GM19372 (cell line): ENCODE measurements at regions not wholly inside any gene's neighbourhood (a gene's known extent, or its start where the extent isn't known, plus 50 kb on each side); places are given as distances from the start of the nearest gene placed in this dataset.

Source experiments
- ATAC-seq: cut with Tn5 transposase; IDR thresholded peaks from one replicate; pipeline ENCODE4 v1.9.1; 2021; ENCODE audit warnings: mild to moderate bottlenecking, low read depth, moderate library complexity; ENCODE audit not compliant: unreplicated experiment

DNA sequence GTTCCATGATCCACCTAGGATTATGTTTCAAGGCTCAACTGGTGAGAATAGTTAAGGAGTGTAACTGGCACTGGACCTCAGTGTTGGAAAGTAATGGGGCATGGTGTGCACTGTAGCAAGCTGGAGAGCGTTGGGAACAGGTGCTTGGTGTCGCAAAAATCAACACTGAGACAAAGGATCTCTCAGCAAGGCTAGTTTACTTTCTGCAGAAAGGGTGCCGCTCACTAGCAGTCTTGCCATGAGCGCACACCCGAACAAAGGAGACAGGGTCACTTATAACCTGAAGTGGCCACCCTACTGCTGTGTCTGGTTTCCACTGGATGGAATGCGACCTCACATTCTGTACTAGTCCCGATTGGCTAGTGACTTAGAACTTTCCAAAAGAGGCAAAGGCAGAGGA is 133.2 kb downstream of the TMEM17 start:
- no peak for ATAC-seq

- no peak for ATAC-seq
Measured at GRCh38 chr2:62370321-62371250, 135.4 kb downstream of the TMEM17 start.

DNA sequence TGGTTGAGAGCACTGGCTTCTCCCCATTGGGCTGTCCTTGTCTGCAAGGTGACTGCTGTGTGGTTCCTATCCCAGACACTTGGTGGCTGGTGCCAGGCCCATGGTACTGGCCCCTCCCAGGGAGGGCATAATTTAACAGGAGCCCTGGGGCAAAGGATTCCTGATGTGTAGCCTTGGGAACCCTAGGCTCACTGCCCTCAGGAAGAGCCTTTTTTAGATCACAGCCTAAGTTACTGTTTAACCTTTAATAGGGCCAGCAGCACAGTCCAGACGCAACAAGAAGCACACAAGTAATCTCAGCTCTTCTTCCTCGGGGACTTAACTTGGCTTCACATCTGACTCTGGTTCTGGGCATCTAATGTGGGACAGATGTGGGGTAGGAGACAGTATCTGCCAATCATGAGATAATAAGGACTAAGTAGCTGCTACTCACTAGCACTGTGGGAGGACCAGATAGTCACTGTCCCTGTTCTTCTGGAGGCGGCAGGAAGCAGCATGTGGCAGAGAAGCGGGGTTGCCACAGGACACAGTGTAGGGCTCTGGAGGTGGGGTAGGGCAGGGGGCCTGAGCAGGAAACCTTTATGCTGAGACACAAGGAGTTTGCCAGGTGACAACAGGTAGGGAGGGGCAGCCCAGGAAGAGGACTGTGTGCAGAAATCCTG is 136.3 kb downstream of the TMEM17 start:
- no peak for ATAC-seq

DNA sequence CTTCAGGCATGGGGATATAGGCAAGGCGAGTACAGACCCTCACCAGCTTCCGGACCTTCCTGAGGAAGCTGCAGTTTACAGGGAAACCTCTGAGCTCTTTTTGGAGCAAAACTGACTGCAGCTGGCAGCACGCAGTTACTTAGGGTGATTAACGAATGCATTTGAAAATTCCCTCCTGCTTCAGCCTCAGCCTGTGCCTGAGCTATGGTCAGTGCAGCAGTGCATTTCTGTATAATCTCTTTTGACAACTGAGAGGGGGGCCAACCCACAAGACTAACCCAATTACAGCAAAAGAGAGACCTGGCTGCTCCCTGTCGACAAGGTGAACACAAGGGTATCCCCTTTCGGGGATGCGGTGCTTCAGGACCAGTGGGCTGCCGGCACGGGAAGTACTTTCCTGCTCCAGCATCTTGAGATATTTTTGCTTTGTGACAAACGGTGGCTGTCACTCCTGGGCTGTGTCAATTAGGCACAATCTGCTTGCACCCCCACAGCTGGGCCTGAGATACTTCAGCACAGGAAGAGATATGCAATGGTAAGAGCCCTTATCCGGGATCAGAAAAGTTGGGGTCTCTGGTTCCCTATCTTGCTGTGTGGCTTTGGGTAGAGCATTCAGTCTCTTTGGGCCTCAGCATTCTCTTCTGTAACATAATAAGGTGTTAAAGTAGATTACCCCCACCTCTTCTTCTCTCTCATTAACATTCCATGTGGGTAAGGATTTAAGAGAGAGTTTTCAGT is 141.0 kb downstream of the TMEM17 start:
- no peak for ATAC-seq

DNA sequence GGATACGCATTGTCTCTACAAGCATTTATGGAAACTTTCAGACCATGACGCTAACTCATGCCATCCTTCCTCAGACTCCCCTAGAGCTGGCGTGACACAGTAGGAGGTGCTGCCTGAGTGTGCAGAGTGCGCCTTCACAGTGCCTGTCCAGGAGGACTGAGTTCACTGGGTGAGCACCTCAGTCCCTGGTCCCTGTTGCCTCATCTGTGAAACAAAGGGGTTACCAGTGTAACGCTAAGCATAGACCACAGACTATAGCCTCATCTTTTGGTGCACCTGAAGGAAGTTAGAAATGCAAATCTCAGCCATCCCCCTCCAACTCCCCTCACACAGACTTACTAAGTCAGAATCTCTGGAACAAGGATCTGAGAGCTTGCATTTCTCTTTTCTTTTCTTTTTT is 142.8 kb downstream of the TMEM17 start:
- no peak for ATAC-seq

GRCh38 chr2:62362561-62362960 is 143.4 kb downstream of the TMEM17 start:
- no peak for ATAC-seq

DNA sequence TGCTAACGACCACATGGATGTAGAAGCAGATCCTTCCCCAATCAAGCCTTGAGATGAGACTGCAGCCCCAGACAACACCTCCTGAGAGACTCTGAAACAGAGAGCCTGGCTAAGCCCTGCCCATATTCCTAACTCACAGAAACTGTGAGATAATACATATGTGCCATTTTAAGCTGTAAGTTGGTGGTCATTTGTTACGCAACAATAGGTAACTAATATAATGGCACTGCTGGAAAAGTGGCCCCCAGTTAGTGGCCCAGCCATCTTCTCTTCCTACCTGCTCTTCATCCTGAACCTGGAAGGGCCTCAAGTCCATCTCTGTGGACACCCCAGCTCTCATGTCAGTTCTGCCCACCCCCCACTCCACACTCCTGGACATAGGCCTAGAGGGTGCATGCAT is 144.0 kb downstream of the TMEM17 start:
- ATAC-seq = no peak

DNA sequence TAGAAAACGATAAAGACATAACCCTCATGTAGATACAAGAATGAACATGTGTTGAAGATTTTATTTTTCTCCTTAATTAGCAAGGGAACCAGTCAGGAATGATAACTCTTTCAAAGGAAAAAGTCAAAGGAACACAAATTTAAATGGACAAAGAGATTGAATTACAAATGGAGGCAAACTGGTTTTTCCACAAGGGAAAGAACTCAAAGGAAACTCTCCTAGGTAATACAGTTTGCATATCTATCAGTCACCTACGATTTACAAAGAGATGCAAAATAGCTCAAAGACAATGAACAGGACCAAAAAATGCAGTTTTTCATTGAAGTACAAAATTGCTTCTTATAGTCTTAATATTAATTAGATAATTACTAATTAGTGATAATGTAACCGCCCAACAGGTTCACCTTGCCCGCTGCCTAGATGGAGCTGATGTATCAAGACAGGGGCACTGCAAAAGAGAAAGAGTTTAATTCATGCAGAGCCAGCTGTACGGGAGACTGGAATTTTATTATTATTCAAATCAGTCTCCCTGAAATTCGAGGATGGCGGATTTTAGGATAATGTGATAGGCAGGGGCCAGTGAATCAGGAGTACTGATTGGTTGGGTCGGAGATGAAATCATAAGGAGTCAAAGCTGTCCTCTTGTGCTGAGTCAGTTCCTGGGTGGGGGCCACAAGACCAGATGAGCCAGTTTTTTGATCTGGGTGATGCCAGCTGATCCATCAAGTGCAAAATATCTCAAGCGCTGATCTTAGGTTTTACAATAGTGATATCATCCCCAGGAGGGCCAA is 151.0 kb downstream of the TMEM17 start:
- ATAC-seq = no peak

DNA sequence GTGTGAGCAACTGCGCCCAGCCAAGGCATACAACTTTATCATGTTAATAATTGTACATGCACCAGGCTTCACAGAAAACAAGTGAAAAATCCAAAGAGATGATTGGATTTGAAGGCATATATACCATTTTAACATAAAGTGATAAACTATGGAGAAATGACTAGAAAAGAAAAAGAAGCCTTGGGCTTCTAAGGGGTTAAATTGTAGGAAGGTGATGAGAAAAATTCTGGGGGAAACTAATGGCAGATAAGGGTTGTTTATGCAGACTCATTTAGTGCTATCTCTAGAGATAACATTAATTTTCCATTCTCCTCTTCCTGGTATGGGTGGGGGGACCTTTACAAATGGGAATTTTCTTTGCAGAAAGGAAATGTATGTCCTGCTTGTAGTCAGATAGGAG is 154.0 kb downstream of the TMEM17 start:
- ATAC-seq = no peak

GRCh38 chr2:62349788-62350187 is 153.9 kb downstream of the B3GNT2 start:
- no peak for ATAC-seq

GRCh38 chr2:62348700-62349099 is 152.8 kb downstream of the B3GNT2 start:
- no peak for ATAC-seq

DNA sequence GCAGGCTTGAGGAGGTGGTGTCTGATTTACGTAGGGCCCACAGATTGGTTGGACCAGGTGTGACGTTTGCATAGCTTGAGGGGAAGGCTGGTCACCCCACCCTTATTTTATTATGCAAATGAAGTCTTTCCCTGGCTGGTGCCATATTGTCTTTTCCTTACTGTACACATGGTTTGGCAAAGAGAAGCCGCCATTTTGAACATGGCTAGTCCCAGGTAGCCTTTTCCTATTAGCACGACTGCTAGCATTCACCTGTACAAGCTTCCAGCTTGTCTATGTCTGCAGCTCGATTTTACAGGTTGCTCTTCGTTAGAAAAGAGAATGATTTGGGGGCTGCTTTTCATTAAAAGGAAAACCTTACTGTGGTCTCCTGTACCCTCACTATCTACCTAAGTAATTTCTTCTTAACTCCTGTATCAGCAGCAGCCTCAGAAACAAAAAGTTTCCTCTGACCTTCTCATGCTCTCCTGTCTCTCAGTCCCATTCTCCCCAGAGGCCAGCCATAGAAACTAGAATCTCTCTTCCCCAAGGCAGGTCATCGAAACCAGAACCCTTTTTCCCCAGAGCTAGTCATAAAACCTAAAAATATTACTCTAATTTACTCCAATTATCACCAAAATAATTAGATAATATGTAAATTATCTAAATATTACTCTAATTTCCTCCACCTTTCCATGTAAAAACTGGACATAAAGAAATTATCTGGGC is 151.8 kb downstream of the B3GNT2 start:
- ATAC-seq = no peak

DNA sequence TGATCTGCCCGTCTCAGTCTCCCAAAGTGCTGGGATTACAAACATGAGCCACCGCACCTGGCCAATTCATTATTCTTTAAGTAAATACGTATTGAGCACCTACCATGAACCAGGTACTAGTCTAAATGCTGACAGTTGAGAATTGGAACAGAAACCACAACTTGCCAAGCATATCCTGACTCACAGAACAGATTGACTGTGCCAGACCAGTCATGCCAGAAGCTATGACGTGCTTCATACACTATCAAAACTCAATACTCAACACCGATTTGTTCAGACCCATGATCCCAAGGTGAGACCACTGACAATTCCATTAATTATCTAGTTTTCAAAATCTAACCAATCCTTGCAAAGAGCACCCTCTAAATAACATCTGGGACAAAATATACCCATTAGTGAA is 148.6 kb downstream of the B3GNT2 start:
- no peak for ATAC-seq

DNA sequence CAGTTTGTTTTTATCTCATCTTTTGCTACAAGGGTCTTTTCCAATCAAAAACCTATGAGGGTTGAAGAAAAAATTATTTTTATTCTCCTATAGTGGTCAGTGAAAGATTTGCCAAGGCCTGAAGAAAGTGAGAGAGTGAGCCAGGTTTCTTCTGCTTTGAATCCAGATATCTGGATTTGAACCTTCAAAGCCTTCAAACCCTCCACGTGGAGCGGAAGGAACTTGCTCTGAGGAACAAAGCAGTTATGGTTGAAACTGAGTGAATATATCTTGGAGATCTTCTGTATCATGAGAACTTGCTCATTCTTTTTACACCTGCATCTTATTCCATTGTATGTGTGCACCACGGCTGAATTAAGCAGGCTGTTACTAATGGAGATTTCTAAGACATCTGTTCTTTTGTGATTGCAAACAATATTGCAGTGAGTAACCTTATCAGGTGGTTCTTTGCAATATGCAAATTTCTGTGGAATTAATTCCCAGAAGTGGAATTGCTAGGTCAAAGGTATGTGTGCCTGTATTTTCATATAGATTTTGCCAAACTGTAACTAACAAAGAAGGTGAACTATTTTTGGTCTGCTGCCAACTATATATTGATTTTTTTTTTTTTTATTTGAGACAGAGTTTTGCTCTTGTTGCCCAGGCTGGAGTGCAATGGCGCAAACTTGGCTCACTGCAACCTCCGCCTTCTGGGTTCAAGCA is 147.9 kb downstream of the B3GNT2 start:
- no peak for ATAC-seq

DNA sequence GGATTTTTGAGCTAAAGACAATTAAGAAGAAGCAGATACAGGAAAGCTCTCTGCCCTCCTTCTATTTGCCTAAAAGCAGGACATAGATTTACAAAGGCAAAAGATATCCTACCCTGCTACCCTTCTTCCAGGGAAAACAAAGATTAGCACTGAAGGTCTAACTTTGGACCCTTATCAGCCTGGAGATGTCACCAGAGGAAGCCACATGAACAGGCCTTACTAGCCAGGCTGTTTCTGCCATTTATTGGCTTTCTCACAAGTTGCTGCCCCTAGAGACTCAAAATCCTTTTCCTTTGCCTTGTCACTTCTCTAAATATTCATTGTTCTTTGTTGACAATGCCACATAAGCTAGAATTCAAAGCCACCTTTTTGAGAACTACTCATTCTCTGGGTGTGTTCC is 147.3 kb downstream of the B3GNT2 start:
- no peak for ATAC-seq

DNA sequence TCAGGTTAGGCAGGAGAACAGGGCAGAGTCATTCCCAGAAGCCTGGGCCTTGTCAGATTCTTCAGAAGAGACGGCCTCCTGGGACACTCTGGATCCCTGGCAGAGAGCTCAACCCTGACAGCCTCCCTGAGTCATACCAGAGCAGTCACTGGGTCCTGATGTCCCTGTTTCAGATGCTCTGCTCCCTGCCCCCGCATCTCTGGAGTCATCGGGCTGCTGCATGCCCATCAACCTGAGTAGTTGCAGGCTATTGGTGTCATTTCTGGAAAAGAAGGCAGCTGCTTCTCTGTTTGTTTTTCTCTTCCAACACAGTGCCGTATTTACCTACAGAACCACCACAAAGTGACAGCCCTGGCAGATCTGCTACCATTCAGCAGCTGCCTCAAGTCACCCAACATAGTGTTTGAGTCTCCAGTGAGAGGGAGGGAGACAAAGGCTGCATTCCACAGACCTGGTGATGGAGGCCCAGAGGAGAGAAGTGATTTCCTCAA is 145.1 kb downstream of the B3GNT2 start:
- ATAC-seq = no peak

- no peak for ATAC-seq
Measured at GRCh38 chr2:62339837-62340236, 143.9 kb downstream of the B3GNT2 start.

- no peak for ATAC-seq
Measured at GRCh38 chr2:62339413-62339812, 143.5 kb downstream of the B3GNT2 start.

GRCh38 chr2:62338111-62338510 is 142.2 kb downstream of the B3GNT2 start:
- ATAC-seq = no peak
